GM21619 (cell line): ENCODE measurements at regions not wholly inside any gene's neighbourhood (a gene's known extent, or its start where the extent isn't known, plus 50 kb on each side); places are given as distances from the start of the nearest gene placed in this dataset.
A peak's percentile ranks its signal among the peaks of the same experiment; 100 is the strongest.
"Not testable (repeated sequence)": the region's sequence is repeated elsewhere in the genome, so short reads cannot be mapped to it uniquely, and the experiment has no call there.

Experiments
- ATAC-seq: cut with Tn5 transposase; IDR thresholded peaks from one replicate; pipeline ENCODE4 v1.9.1; 2021; ENCODE audit not compliant: unreplicated experiment

- no peak for ATAC-seq
Observed at GRCh38 chr1:221023482-221023881, 144.2 kb downstream of the HLX start.

- ATAC-seq = no peak
Observed at GRCh38 chr1:221025501-221025900, 146.3 kb downstream of the HLX start.

DNA sequence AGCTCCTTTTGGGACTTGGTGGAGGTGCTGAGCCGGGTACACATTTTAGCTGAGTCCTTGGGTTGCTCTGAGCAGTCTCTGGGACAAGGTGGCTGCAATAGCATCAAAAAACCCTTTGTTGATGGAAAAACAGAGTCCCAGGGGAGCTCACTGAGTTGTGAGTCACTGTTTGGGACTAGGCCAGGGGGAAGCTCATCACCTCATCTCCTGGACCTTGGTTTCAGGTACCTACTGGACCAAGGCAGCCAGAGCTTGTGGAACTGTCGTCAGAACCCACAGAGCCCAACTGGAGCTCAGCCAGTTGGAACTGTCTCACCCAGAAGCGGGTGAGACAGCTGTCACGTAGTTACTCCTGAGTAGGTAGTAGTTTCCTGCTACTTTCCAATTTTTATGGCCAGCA, 146.7 kb downstream of the HLX start:
- no peak for ATAC-seq

DNA sequence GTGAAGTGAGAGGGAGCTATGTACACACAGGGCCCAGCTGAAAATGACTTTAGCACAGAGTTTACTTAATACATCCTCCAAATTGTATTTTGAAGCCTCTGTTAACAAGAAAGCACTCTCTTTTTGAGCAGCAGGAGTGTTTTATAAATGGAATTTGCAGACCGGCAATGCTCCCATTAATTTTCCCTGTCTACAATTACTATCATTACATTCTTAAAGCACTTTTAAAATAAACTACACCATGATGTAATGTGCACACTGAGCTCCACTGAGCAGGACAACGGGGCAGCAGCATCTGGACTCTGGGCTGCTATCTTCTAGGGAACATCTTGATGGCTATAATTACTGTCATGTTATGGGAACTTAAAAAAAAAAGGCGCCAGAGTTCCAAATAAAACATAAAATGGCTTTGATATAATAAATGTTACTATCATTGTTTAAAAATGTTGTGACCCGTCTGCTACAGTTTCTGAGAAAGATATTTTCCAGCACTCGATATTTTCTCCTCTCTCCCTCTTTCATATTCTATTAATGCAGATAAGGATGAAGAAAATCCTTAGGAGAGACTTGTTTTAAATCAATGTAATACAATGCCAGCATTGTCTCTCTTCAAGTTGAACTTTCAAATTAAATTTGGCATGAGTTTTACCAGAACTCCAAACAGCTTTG, 150.9 kb downstream of the HLX start:
- no peak for ATAC-seq

GRCh38 chr1:221030990-221031389, 151.7 kb downstream of the HLX start:
- no peak for ATAC-seq

- no peak for ATAC-seq
Observed at GRCh38 chr1:221031458-221032203, 152.4 kb downstream of the HLX start.

DNA sequence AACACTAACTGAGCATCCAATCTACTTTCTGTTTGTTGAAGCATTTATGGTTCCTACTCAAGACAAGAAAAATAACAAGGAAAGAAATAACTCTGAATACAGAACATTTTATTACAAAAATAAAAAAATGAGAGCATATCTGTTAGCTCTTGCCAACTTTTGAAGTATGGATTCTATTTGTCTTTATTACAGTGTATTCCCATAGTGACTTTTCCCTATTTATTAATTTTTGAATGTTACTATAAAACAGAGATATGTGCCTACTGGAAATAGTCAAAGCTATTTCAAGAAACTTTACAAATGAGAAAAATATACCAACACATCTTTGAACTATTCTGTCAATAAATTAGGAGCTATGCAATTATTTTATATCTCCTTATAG, 153.0 kb downstream of the HLX start:
- no peak for ATAC-seq

DNA sequence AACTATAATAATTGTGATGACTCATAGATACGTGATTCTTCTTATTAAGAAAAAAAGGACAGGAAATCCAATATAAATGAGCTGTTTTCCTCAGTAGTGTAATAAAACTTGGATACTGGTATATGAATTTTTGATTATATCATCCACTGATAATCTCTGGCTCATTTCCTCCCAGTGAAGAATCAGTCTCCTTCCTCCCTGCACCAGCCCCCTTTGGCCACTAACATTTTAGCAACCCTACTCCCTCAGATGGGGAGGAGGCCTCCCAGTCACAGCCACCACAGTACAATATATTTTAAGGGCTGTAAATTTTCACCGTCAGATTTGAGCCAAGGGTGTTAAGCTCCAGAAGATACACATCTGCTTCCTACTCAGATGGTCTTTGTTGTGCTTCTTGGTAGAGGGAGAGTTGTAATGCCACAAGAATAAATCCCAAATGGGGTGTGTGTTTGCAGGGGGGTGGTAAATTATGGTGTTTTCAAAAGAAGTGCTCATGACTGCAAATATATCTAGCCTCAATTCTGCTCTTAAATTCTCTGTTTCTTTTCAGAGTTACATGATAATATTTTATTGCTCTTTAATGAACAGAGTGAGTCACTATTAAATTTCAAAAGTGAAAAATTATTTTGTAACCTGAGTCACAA, 153.5 kb downstream of the HLX start:
- ATAC-seq = no peak

- no peak for ATAC-seq
Observed at GRCh38 chr1:221035662-221036153, 156.5 kb downstream of the HLX start.

DNA sequence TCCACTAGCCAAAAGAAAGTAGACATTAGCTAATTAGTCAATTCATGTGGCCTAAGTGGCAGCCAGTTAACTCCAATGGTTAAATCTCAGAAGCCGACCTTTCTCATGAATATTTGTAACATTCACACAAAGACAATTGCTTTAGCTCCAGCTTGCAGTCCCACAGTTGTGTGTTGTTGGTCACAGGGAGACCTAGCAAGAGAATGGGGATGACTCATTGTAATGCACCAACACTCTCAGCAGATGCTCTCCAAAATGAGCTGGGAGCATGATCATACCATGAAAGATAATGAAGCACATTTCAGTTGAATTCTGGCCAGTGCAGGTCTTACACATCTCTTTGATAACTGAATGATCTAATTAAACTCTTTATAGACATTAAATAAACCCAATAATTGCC, 160.4 kb downstream of the HLX start:
- ATAC-seq = no peak

GRCh38 chr1:221040101-221040500, 160.9 kb downstream of the HLX start:
- ATAC-seq = no peak

DNA sequence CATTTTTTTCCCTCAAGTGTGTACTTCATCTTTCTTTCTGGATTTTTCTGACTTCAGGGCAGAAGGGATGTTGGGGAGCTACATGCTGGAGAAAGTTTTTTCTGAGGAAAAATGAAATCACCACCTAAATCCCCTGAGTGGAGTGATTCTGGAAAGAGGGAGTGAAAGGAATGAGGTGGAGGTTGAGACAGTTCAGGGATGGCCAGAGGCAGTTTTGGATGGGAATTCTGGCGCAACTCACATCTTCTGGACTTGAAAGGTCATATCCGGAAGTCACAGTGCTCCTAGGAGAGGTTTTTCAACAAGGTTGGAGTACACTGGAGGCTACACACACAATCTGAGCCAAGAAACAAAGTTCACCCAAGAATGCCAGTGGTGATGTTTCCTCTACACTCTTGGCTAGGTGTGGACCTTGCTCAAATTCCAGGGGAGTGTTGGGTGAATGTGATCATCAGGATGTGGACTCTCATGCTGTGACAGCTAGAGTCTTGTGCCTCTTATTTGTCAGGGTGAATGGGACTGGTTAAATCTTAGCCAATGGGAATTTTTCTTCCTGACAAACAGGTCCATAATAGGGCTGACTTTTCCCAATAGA, 161.5 kb downstream of the HLX start:
- no peak for ATAC-seq

DNA sequence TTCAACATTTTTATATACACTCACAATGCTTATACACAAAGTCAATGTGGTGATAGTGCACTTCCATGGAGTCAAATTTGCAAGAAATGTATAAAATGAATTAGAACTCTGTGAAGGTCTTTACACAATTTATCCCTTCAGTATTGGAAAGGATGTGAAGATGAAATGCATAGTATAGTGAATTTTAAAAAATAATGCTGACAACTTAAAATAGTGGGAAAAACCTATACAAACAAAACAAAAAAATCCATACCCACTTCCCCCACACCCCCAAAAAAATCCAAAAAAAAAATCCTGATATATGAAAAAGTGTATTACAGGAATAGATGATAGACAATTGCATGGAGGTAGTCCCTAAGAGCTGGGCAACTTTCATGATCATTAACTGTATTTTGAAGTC, 165.3 kb downstream of the HLX start:
- ATAC-seq = no peak

DNA sequence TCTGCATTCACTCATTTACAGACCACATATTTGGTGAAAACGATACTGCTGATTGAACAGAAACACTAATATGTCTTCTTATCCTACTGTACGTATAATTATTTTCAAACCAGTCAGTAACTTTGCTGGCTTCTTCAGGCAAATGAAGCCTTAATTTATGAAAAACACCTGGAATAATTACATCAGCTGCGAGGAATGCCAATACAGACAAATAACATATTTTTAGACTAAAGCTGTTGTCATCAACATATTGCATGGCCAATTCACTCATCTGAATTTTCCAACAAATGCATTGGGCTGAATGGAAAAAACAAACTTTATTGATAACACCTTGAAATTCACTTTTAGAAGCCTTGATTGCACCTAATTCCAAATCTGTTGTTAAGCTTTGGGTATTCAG, 165.9 kb downstream of the HLX start:
- no peak for ATAC-seq

DNA sequence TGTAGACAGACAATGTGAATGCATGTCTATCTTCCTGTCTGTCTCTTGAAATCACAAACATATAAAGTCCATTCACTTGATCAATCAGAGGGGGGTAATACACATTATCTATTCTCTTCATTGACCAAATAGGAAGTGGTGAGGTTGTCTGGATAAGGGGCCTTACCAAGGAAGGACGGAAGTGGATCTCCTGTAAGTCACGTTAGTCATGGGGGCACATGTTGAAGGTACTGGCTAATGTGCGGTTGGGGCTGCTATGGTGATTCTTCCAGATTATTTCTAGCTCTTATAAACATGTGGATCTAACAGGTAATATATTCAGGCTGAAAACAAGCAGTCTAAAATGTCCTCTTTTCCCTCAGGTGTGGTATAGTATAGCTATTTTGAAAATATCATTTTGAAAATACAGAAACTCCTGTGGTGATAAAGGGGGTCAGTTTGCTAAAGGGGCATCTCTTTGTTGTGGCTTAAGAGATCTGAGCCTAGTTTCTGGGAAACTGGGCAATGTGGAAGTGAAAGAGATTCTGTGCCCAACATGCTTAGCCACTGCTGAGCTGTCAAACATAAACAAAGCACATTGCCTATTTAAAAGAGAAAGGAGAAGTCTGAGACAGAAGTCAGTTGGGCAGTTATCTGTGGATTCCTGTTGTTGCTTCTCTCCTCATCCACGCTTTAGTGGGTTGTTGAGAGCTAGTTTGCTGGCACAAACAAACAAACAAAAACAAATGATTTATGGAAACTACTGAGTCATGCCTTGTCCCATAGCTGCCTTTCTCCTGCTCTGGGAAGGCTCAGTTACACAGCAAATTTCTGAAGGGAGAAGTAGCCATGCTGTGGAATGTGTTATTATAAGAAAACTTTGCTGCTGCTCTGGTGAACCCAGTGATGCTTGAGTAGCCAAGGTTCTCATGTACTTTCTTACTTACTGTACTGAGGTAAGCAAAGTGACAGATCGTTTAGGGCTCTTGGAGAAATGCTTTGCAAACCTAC, 166.9 kb downstream of the HLX start:
- ATAC-seq = peak; percentile 91

- ATAC-seq = not testable (repeated sequence)
Observed at GRCh38 chr1:221051391-221051790, 172.1 kb downstream of the HLX start.

DNA sequence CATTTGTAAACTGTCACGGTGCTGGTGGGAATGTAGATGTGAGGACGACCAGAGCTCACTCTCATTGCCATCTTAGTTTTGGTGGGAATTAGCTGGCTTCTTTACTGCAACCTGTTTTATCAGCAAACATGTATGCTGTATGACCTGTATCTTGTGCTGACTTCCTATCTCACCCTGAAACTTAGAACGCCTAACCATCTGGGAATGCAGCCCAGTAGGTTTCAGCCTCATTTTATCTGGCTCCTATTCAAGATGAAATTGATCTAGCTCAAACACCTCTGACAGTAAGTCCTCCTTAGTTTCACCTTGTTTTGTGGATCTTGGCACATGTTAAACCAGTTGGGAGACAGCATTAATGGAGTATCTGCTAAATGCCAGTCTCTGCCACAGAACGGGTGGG, 174.6 kb downstream of the HLX start:
- no peak for ATAC-seq

GRCh38 chr1:221059506-221059905, 180.3 kb downstream of the HLX start:
- ATAC-seq = no peak

DNA sequence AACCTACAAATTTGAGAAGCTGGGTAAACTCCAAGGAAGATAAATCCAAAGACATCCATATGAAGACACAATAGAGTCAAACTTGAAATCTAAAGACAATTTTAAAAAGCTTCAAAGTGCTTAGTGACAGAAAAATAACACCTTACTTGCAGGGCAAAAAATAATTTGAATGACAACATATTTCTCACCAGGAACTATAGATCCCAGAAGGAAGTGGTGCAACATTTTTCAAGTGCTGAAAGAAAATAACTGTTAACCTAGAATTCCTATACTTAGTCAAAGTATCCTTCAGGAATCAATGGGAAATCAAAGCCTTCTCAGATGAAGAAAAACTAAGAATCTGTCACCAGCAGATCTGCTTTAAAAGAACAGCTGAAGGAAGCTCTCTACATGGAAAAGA, 184.4 kb downstream of the HLX start:
- no peak for ATAC-seq

GRCh38 chr1:221066351-221067001, 187.2 kb downstream of the HLX start:
- ATAC-seq = no peak
